OCI-LY7 (cell line): ENCODE measurements at regions not wholly inside any gene's neighbourhood (a gene's known extent, or its start where the extent isn't known, plus 50 kb on each side); places are given as distances from the start of the nearest gene placed in this dataset.

Experiments used
- EZH2phosphoT487 ChIP-seq: fragments of 200-600 bp; sonication (generic); IDR thresholded peaks from 2 replicates; pipeline ENCODE4 v1.6.1; 2018; ENCODE audit warnings: low read depth, borderline replicate concordance, mild to moderate bottlenecking, mixed run types, antibody characterized with exemption, low read length, moderate library complexity, mixed read lengths
- TF ChIP-seq, protein P1 (sequence below): fragments of 200-600 bp; sonication (generic); conservative IDR thresholded peaks from 2 replicates; pipeline ENCODE4 v1.5.1; 2014; ENCODE audit warnings: mild to moderate bottlenecking, antibody characterized with exemption, low read length, moderate library complexity, mixed read lengths

DNA sequence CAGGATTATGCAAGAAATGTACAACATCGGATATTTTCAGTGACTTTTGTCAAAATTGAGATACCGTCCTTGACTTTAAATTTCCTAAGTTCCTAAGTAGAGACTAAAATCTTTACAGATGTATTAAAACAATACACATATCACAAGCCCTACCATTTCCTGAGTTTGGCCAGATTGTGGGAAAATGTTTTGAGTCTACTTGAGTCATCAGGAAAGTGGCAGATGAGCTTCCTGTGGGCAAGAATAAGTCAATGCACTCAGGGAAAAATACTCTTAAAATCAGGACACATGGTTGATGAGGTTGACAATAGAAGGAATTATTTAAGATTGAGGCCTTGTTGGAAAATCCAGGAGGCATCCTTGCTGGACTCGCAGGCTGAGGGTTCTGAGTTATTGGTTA is 162.5 kb downstream of the SNX10 start:
- TF ChIP-seq, protein P1, sequence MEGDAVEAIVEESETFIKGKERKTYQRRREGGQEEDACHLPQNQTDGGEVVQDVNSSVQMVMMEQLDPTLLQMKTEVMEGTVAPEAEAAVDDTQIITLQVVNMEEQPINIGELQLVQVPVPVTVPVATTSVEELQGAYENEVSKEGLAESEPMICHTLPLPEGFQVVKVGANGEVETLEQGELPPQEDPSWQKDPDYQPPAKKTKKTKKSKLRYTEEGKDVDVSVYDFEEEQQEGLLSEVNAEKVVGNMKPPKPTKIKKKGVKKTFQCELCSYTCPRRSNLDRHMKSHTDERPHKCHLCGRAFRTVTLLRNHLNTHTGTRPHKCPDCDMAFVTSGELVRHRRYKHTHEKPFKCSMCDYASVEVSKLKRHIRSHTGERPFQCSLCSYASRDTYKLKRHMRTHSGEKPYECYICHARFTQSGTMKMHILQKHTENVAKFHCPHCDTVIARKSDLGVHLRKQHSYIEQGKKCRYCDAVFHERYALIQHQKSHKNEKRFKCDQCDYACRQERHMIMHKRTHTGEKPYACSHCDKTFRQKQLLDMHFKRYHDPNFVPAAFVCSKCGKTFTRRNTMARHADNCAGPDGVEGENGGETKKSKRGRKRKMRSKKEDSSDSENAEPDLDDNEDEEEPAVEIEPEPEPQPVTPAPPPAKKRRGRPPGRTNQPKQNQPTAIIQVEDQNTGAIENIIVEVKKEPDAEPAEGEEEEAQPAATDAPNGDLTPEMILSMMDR: no peak
- TF ChIP-seq EZH2phosphoT487: no peak
